Natural killer cell (primary cell): ENCODE measurements at regions not wholly inside any gene's neighbourhood (a gene's known extent, or its start where the extent isn't known, plus 50 kb on each side); places are given as distances from the start of the nearest gene placed in this dataset.
A peak's percentile ranks its signal among the peaks of the same experiment; 100 is the strongest.

Source experiments
- ATAC-seq, 3 donors: fragments of 150-1000 bp in 2 of 3; fragments of 200-7000 bp in 1 of 3; cut with Tn5 transposase; 1 replicate in 1 of 3; 2 replicates in 2 of 3; pipeline ENCODE4 v1.10.0; 2021; ENCODE audit warnings: mild to moderate bottlenecking in 2 of 3, moderate library complexity in 2 of 3
- DNase-seq, 2 donors: peaks; one replicate each; pipeline versions ENCODE4 v3.0.0 to v3.0.0-alpha.2; 2013 to 2021; ENCODE audit warnings: mixed read lengths in 1 of 2
- H3K27ac ChIP-seq: one replicate; pipeline ENCODE4 v1.5.1; 2013; ENCODE audit warnings: mild to moderate bottlenecking, low read length
- H3K27me3 ChIP-seq: one replicate; pipeline ENCODE4 v1.6.1; 2013; ENCODE audit warnings: low read length; ENCODE audit not compliant: control insufficient read depth, insufficient read depth
- H3K36me3 ChIP-seq: one replicate; pipeline ENCODE4 v1.6.1; 2013; ENCODE audit warnings: low read length; ENCODE audit not compliant: control insufficient read depth, insufficient read depth
- H3K4me1 ChIP-seq: one replicate; pipeline ENCODE4 v1.6.1; 2013; ENCODE audit warnings: low read length; ENCODE audit not compliant: control insufficient read depth, insufficient read depth
- H3K4me3 ChIP-seq: one replicate; pipeline ENCODE4 v1.5.1; 2013; ENCODE audit warnings: low read length
- H3K9me3 ChIP-seq: one replicate; pipeline ENCODE4 v1.6.1; 2013; ENCODE audit warnings: low read length; ENCODE audit not compliant: control insufficient read depth, insufficient read depth
- H3K27ac Mint-ChIP-seq, 2 donors: one replicate each; pipeline ENCODE4 v1.8.0; 2022; ENCODE audit warnings: mild to moderate bottlenecking in 2 of 2, mixed read lengths in 2 of 2, moderate library complexity in 1 of 2
- H3K27me3 Mint-ChIP-seq, 2 donors: one replicate each; pipeline ENCODE4 v1.8.0; 2022; ENCODE audit warnings: low read depth in 2 of 2, mixed read lengths in 2 of 2
- H3K36me3 Mint-ChIP-seq: one replicate; pipeline ENCODE4 v1.8.0; 2022; ENCODE audit warnings: mixed read lengths
- H3K4me1 Mint-ChIP-seq, 2 donors: one replicate each; pipeline ENCODE4 v1.8.0; 2022; ENCODE audit warnings: mixed read lengths in 2 of 2
- H3K4me3 Mint-ChIP-seq: one replicate; pipeline ENCODE4 v1.8.0; 2022; ENCODE audit warnings: mild to moderate bottlenecking, moderate library complexity, mixed read lengths
- H3K9me3 Mint-ChIP-seq, 2 donors: one replicate each; pipeline ENCODE4 v1.8.0; 2022; ENCODE audit warnings: mixed read lengths in 2 of 2
- CTCF ChIP-seq: fragments of 200-600 bp; IDR thresholded peaks from one replicate; pipeline ENCODE4 v1.8.0; 2022; ENCODE audit warnings: antibody characterized with exemption
- WGBS: methylation state at CpG from one replicate; pipeline ENCODE4 v1.1.7; 2013; ENCODE audit warnings: missing lambda C conversion rate; ENCODE audit not compliant: insufficient coverage; 5-methylcytosine and 5-hydroxymethylcytosine counted together
- intact Hi-C: fragments of 100-400 bp; cut with micrococcal nuclease; formaldehyde crosslinking; loops from one replicate; pipeline ENCODE4 v1.14.2; 2022

GRCh38 chrX:139194571-139195280 is 335.8 kb upstream of the F9 start:
- H3K4me1 ChIP-seq, result no peaks in the 10 kb centered on the region
- Mint-ChIP-seq H3K9me3 (no peaks in the 10 kb centered on the region), H3K4me1 (peaks cover 0 to 3% of the 10 kb centered on the region in 2 donors), H3K27ac (no peak overlapping the region), H3K4me3 (peak overlapping the region; percentile 53), H3K27me3 (peaks cover 20 to 53% of the 10 kb centered on the region in 2 donors), H3K36me3 (no peaks in the 10 kb centered on the region)
- no peaks in the 10 kb centered on the region for H3K36me3 ChIP-seq
- H3K9me3 ChIP-seq, result no peaks in the 10 kb centered on the region
- H3K27ac ChIP-seq, result no peak overlapping the region
- peak; percentile 34 to 63 (median 43) for ATAC-seq
- intact Hi-C loops, result no loop called here
- 3% methylated on average over 50 of the region's 50 CpGs for WGBS
- peaks cover 4% of the 10 kb centered on the region for H3K27me3 ChIP-seq
- TF ChIP-seq CTCF, result no peak
- DNase-seq, result no peak
- H3K4me3 ChIP-seq, result no peak overlapping the region

- peaks cover 4% of the 10 kb centered on the region for H3K27me3 ChIP-seq
- no peaks in the 10 kb centered on the region for H3K4me1 ChIP-seq
- H3K27ac Mint-ChIP-seq, result no peak overlapping the region
- no peak overlapping the region for H3K4me3 ChIP-seq
- no peaks in the 10 kb centered on the region for H3K36me3 ChIP-seq
- H3K9me3 ChIP-seq, result no peaks in the 10 kb centered on the region
- DNase-seq (no peak), ATAC-seq (no peak)
- peaks cover 0 to 3% of the 10 kb centered on the region in 2 donors for H3K4me1 Mint-ChIP-seq
- 92% methylated on average over 4 of the region's 6 CpGs for WGBS
- H3K27me3 Mint-ChIP-seq, result peaks cover 22 to 54% of the 10 kb centered on the region in 2 donors
- H3K4me3 Mint-ChIP-seq, result no peak overlapping the region
- H3K36me3 Mint-ChIP-seq, result no peaks in the 10 kb centered on the region
- intact Hi-C loops, result no loop called here
- H3K9me3 Mint-ChIP-seq, result no peaks in the 10 kb centered on the region
- TF ChIP-seq CTCF, result no peak
- no peak overlapping the region for H3K27ac ChIP-seq
Measured at GRCh38 chrX:139192386-139192961, 338.1 kb upstream of the F9 start.

- TF ChIP-seq CTCF, result no peak
- H3K4me1 Mint-ChIP-seq, result peaks cover 0 to 3% of the 10 kb centered on the region in 2 donors
- no peak overlapping the region for H3K4me3 Mint-ChIP-seq
- no peak overlapping the region for H3K27ac ChIP-seq
- peaks cover 4% of the 10 kb centered on the region for H3K27me3 ChIP-seq
- no peaks in the 10 kb centered on the region for H3K9me3 ChIP-seq
- H3K27ac Mint-ChIP-seq, result no peak overlapping the region
- no peak overlapping the region for H3K4me3 ChIP-seq
- H3K27me3 Mint-ChIP-seq, result peaks cover 19 to 57% of the 10 kb centered on the region in 2 donors
- ATAC-seq (no peak), DNase-seq (no peak)
- 100% methylated on average over 2 of the region's 6 CpGs for WGBS
- intact Hi-C loops, result no loop called here
- no peaks in the 10 kb centered on the region for H3K4me1 ChIP-seq
- H3K36me3 Mint-ChIP-seq, result no peaks in the 10 kb centered on the region
- no peaks in the 10 kb centered on the region for H3K9me3 Mint-ChIP-seq
- H3K36me3 ChIP-seq, result no peaks in the 10 kb centered on the region
Measured at GRCh38 chrX:139191746-139192385, 338.7 kb upstream of the F9 start.
